Ureter (tissue), 1 donor: ENCODE measurements at regions not wholly inside any gene's neighbourhood (a gene's known extent, or its start where the extent isn't known, plus 50 kb on each side); places are given as distances from the start of the nearest gene placed in this dataset.
"Not testable (repeated sequence)": the region's sequence is repeated elsewhere in the genome, so short reads cannot be mapped to it uniquely, and the experiment has no call there.

Experiments
- DNase-seq: peaks from one replicate; pipeline ENCODE4 v3.0.0-alpha.2; 2020; ENCODE audit warnings: low spot score
- donor health status: DM: yes; HTN: yes; CAD: no.

DNA sequence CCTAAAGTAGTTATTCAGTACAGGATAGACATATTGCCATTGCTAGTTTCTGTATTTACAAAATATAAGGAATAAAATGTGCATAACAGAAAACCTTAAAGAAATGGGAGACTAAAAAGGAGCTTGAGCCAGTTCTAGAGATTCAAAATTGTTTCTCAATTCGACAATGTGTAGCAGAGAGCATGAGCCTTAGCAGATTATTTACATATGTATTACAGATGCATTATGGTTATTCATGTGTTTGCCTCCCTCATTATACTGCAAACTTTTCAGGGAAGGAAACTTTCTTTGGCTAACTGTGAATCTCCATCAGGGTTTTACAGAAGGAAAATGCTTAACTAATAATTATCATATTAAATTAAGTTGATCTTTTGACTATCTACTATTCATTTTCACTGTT, 854.4 kb upstream of the SLC39A10 start:
- no peak for DNase-seq

- not testable (repeated sequence) for DNase-seq
Measured at GRCh38 chr2:194787071-194787470, 870.0 kb upstream of the SLC39A10 start.

GRCh38 chr2:194771394-194771793, 885.6 kb upstream of the SLC39A10 start:
- not testable (repeated sequence) for DNase-seq

DNA sequence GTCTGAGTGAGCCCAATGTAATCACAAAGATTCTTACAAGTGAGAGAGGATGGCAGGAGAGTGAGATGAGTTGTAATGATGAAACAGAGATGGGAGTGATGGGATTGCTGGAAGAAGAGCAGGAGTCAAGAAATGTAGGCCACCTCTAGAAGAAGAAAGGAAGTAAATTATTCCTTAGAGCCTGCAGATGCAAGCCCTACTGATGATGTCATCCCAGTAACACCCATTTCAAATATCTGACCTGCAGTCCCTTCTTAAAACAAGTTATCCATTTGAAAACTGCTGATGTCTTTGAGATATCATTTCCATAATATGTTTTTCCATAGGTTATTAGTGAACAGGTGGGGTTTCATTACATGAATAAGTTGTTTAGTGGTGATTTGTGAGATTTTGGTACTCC, 888.0 kb upstream of the SLC39A10 start:
- no peak for DNase-seq

DNA sequence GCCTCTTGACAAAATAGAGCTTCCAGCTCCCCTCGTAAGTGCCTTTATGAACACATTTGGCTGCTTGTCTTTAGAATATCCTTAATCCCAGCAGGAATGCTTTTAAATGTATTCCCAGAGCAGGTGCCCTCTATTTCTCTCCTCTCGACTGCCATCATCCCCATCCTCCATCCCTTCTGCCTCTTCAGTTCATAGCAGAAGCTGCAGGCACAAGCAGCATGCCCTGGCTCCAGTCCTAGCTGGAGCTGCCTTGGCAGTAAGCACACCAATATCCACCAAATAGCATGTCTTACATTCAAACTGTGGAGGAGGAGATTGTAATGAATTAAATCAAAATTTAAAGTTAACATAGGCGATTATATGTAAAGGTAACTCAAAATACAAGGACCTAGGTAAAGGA, 891.3 kb upstream of the SLC39A10 start:
- DNase-seq = no peak

DNA sequence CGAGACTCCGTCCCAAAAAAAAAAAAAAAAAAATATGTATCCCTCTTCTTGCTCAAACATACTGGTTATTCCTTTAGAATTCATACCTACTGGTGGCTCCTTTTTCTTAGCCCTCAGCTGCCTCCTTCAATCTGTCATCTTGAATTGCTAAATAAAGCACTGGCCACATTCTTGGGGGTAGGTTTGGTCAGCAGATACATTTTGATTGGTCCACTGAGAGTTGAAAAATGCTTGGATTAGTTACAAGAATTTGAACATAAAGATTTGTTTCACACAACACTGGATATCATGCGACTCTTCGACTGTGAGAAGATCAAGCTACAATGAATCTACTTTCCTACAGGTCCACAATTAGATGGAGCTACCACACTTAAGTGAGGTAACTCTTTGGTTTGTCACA, 906.1 kb upstream of the SLC39A10 start:
- no peak for DNase-seq

DNA sequence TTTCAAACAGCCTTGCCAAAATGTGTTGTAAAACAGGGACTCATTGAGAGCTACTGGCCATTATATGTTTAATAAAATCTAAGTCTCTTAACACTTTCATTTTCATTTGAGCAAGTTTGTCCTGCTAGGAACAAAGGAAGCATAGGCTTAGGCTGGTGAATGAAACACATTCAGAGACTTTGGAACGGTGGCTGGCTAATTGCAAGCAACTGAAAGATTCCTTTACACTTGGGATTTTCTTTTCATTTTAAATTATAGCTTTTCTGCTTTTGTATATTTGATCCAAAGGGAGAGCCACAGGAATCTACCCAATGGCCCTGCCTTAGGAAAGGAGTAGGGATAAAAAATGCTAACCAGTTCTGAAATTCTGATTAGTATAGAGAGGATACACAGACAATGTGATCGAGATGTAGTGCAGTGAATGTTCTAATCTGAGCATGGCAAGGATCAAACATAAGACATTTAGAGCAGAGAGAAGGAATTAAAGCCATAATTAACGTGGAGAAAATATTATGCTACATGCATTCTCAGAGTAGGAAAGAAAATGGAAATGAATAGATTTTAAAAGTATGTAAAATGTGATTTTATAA, 911.4 kb upstream of the SLC39A10 start:
- DNase-seq = no peak

DNA sequence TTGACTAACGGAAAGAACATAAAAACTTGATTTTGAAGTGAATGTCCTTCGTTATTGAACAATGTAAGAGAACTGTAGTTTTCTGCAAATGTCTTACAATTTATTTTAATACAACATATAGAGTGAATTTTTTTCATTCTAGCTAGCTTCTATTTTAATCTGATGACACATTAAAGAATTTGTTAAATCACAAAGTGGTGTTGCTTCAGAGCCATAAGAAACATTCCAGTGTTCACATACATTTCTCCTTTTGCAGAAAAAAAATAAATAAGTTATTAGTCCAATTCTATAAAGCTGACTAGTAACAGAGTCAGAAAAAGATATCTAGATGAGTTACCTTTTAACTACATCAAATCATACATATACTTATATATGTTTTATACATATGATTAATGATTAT, 914.3 kb upstream of the SLC39A10 start:
- DNase-seq = no peak

- no peak for DNase-seq
Measured at GRCh38 chr2:194739217-194739616, 917.8 kb upstream of the SLC39A10 start.

GRCh38 chr2:194735837-194736542, 921.0 kb upstream of the SLC39A10 start:
- no peak for DNase-seq

- no peak for DNase-seq
Measured at GRCh38 chr2:194730266-194730665, 926.8 kb upstream of the SLC39A10 start.

- DNase-seq = no peak
Measured at GRCh38 chr2:194725169-194725568, 931.9 kb upstream of the SLC39A10 start.

GRCh38 chr2:194723446-194723845, 933.6 kb upstream of the SLC39A10 start:
- DNase-seq = no peak

DNA sequence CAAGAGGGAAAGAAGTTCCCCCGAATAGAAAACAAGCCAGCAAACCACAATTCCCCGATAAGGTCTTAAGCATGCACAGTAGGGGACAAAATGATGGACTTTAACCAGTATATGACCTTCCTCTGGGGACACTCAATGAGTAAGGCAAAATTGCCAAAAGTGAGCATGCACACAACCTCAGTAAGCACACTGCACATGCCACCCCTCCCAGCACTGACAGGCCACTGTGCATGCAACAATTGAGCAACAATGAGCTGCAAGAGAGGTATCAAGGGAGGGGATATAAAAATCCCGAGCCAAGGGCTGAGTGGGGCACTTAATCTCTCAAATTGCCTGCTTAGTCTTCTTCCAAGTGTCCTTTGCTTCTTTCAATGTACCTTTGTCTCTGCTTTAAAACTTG, 935.8 kb upstream of the SLC39A10 start:
- no peak for DNase-seq

DNA sequence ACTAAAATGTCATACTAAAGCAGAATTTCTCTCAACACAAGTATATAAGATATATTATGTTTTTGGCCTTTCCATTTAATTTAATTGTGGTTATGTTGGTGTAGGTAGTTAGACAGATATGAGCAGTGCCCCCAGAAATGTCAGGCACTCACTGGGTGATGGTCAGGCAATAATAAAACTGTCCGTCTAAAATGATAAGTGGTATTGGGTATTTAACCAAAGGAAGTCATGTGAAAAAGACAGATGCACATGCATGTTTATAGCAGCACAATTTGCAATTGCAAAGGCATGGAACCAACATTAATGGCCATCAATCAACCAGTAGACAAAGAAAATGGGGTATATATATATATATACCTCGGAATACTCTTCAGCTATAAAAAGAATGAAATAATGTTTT, 936.6 kb upstream of the SLC39A10 start:
- DNase-seq = no peak

- no peak for DNase-seq
Measured at GRCh38 chr2:194718881-194719280, 938.1 kb upstream of the SLC39A10 start.

GRCh38 chr2:194714541-194714940, 942.5 kb upstream of the SLC39A10 start:
- DNase-seq = no peak

DNA sequence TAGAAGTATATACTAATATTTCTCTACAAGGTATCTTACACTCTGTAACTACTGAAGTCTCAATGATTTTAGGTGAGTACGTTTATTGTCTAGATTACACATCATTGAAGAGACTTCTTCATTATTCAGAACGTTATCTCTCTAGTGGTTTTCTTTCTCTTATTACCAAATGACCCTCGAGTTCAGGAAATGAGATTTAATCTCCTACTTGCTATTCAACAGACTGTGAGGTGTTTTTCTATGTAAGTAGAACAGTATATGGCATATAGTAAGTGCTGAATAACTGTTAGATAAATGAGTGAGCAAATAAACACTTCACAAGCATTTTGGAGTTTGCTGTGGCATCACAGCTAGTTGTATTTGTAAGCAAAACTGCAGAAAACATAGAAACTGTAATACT, 947.2 kb upstream of the SLC39A10 start:
- DNase-seq = no peak

DNA sequence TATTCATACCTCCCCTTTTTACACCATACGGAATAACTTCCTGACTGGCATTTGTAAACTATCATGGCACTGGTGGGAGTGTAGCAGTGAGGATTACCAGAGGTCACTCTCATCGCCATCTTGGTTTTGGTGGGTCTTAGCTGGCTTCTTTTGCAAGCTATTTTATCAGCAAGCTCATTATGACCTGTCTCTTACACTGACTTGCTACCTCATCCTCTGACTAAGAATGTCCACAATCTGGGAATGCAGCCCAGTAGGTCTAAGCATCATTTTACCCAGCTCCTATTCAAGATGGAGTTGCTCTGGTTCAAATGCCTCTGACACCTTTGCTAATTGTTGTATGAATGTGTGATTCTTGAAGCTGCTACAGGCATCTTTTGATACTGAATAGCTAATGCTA, 950.8 kb upstream of the SLC39A10 start:
- no peak for DNase-seq

DNA sequence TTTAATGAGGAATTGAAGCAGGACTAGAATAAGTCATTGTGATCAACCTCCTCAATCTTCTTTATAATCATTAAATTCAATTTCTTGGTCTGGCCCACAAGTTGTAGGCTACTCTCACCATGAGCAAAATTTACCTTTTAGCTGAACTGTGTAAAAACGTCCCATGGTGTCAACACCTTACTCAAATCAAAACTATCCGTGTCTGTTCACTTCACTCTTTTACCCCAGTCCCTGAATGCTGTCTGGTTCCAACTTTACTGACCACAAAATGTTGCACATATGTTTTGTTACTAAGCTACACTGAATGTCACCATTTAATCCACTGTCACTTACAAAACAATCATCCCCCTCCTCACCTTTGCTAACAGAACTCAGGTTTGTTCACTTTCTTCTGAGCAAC, 951.6 kb upstream of the SLC39A10 start:
- no peak for DNase-seq

DNA sequence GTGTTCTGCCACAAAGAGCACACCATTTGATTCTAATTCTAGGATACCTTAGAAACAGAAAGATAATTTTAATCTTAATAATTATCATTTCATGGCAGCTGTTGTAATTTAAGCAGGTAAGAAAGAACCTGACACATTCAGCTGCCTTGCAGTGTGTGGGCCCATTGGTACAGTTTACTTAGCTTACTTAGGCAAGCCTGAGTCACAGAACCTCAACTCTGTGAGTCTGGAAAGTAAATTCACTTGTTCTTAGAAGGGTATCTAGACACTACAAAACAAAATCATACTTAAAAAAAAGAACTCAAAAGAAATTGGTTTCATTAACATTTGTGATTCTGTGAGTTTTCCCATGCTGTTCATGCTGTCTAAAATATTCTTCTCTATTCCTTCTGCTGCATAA, 956.3 kb upstream of the SLC39A10 start:
- DNase-seq = no peak

DNA sequence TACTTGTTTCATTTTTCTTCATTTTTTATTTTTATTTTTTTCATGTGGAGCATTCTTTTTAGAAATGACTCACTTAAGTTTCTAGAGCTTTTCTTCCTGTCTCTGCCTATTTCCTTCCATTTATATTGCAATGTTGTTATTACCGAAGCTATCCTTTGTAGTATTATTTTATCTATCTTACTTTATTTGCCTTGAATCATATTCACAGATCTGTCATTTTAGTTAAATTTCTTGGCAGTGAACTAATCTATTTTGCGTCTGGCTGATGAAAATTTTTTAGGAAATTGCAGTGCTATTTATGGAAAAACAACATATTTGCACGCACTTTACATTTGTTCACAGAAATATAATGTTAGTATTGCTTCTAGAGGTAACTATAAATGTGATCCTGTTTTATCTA, 956.9 kb upstream of the SLC39A10 start:
- no peak for DNase-seq

GRCh38 chr2:194698012-194698411, 959.0 kb upstream of the SLC39A10 start:
- DNase-seq = no peak

GRCh38 chr2:194697439-194697838, 959.6 kb upstream of the SLC39A10 start:
- DNase-seq = no peak
